ENCODE measurements at regions not wholly inside any gene's neighbourhood (a gene's known extent, or its start where the extent isn't known, plus 50 kb on each side); places are given as distances from the start of the nearest gene placed in this dataset.
"Not testable (repeated sequence)": the region's sequence is repeated elsewhere in the genome, so short reads cannot be mapped to it uniquely, and the experiment has no call there.

GRCh38 chr7:57201895-57202210 lies 69.6 kb upstream of the ZNF479 start:
- no peak for TF ChIP-seq EZH2phosphoT487 (IDR thresholded peaks at IDR 0.05; ENCODE audit: borderline replicate concordance)
- TF ChIP-seq, protein P1, sequence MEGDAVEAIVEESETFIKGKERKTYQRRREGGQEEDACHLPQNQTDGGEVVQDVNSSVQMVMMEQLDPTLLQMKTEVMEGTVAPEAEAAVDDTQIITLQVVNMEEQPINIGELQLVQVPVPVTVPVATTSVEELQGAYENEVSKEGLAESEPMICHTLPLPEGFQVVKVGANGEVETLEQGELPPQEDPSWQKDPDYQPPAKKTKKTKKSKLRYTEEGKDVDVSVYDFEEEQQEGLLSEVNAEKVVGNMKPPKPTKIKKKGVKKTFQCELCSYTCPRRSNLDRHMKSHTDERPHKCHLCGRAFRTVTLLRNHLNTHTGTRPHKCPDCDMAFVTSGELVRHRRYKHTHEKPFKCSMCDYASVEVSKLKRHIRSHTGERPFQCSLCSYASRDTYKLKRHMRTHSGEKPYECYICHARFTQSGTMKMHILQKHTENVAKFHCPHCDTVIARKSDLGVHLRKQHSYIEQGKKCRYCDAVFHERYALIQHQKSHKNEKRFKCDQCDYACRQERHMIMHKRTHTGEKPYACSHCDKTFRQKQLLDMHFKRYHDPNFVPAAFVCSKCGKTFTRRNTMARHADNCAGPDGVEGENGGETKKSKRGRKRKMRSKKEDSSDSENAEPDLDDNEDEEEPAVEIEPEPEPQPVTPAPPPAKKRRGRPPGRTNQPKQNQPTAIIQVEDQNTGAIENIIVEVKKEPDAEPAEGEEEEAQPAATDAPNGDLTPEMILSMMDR (conservative IDR thresholded peaks at IDR 0.05; ENCODE audit: low read length), result no peak
- Histone ChIP-seq H3K4me3 (ENCODE audit: low read length, poor library complexity, severe bottlenecking) (no peak overlapping the region), H3F3A (ENCODE audit: low read depth) (no peaks in the 10 kb centered on the region), H2AFZ (ENCODE audit: low read length) (no peak overlapping the region), H3K4me1 (ENCODE audit: insufficient read depth, low read length, poor library complexity, severe bottlenecking) (no peaks in the 10 kb centered on the region), H3K9me3 (ENCODE audit: insufficient read depth, low read depth, low read length) (no peaks in the 10 kb centered on the region; the same call in 1 of the 2 replicates), H3K79me2 (ENCODE audit: insufficient read depth, low read length) (no peaks in the 10 kb centered on the region), H3K9ac (ENCODE audit: low read depth, low read length, poor library complexity, severe bottlenecking) (no peak overlapping the region), H3K36me3 (ENCODE audit: insufficient read depth, low read length) (no peaks in the 10 kb centered on the region), H4K20me1 (ENCODE audit: insufficient read depth, low read length, poor library complexity, severe bottlenecking) (no peaks in the 10 kb centered on the region), H3K4me2 (ENCODE audit: low read depth, low read length, poor library complexity, severe bottlenecking) (no peak overlapping the region), H3K27me3 (ENCODE audit: insufficient read depth, low read length, poor library complexity, severe bottlenecking) (no peaks in the 10 kb centered on the region), H3K9me2 (replicated peaks; ENCODE audit: low read depth, low read length) (no peaks in the 10 kb centered on the region)

DNA sequence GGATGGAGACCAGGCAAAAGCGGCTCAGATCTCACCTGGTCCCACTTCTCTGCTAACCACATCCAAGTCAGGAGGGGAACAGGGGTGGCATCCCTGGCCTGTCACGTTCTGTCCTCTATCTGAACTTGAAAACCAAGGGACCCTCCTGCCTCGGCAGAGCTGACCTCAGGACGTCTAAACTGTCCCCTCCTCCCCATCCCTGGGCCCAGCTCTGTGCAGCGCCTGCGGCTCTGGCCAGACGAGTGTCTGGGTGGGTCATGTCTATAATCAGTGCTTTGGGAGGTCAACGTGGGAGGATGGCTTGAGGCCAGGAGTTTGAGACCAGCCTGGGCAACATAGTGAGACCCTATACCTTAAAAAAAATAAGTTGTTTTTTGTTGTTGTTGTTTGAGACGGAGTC lies 70.0 kb upstream of the ZNF479 start:
- Histone ChIP-seq H4K20me1 (ENCODE audit: insufficient read depth, low read length, poor library complexity, severe bottlenecking) (no peaks in the 10 kb centered on the region), H3K9ac (ENCODE audit: low read depth, low read length, poor library complexity, severe bottlenecking) (no peak overlapping the region)
- TF ChIP-seq EZH2phosphoT487 (IDR thresholded peaks at IDR 0.05; ENCODE audit: borderline replicate concordance), result no peak
- TF ChIP-seq, protein P1 (conservative IDR thresholded peaks at IDR 0.05; ENCODE audit: low read length), result no peak

DNA sequence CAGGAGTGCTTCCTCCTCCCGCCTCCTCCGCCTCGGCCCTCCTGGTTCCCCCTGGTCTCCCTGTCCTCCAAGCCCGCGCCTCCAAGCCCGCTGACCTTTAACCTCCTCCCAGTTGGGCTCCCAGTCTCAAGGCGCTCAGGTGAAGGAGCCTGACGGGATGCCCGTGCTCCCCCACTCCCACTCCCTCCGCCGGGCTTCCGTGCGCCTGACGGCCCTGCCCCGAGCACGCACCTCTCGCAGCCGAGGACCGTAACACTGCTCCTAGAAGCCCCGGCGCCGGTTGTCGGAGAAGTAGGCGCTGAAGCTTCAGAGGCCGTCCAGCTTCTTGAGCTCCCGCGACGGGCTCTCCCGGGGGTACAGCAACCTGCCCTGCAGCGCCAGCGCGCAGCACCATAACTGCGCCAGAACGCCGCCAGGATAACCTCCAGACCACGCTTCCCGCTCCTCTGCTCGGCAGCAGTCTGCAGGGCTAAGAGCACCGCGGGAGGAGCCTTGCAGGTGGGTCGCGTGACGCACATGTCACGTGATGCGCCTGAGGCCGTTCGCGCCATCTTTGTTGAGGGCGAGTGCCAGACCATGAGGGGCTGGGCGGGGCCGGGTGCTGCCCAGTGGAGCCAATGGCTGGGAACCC lies 71.0 kb upstream of the ZNF479 start:
- Histone ChIP-seq H4K20me1 (ENCODE audit: insufficient read depth, low read length, poor library complexity, severe bottlenecking) (no peaks in the 10 kb centered on the region), H3K4me2 (ENCODE audit: low read depth, low read length, poor library complexity, severe bottlenecking) (no peak overlapping the region), H3K4me3 (ENCODE audit: low read length, poor library complexity, severe bottlenecking) (no peak overlapping the region), H2AFZ (ENCODE audit: low read length) (no peak overlapping the region), H3K27me3 (ENCODE audit: insufficient read depth, low read length, poor library complexity, severe bottlenecking) (no peaks in the 10 kb centered on the region), H3K4me1 (ENCODE audit: insufficient read depth, low read length, poor library complexity, severe bottlenecking) (no peaks in the 10 kb centered on the region), H3K9me3 (ENCODE audit: insufficient read depth, low read depth, low read length) (no peaks in the 10 kb centered on the region; the same call in 1 of the 2 replicates), H3F3A (ENCODE audit: low read depth) (no peaks in the 10 kb centered on the region), H3K9ac (ENCODE audit: low read depth, low read length, poor library complexity, severe bottlenecking) (no peak overlapping the region), H3K9me2 (replicated peaks; ENCODE audit: low read depth, low read length) (no peaks in the 10 kb centered on the region), H3K79me2 (ENCODE audit: insufficient read depth, low read length) (no peaks in the 10 kb centered on the region), H3K36me3 (ENCODE audit: insufficient read depth, low read length) (no peaks in the 10 kb centered on the region)
- no peak for TF ChIP-seq EZH2phosphoT487 (IDR thresholded peaks at IDR 0.05; ENCODE audit: borderline replicate concordance)
- TF ChIP-seq, protein P1 (conservative IDR thresholded peaks at IDR 0.05; ENCODE audit: low read length), result no peak

More for the DNA sequence above, 70.0 kb upstream of the ZNF479 start:
- H3K36me3 ChIP-seq (ENCODE audit: insufficient read depth, low read length), result no peaks in the 10 kb centered on the region
- no peaks in the 10 kb centered on the region for H3K9me2 ChIP-seq (replicated peaks; ENCODE audit: low read depth, low read length)
- no peaks in the 10 kb centered on the region for H3F3A ChIP-seq (ENCODE audit: low read depth)
- no peaks in the 10 kb centered on the region; the same call in 1 of the 2 replicates for H3K9me3 ChIP-seq (ENCODE audit: insufficient read depth, low read depth, low read length)
- H3K79me2 ChIP-seq (ENCODE audit: insufficient read depth, low read length), result no peaks in the 10 kb centered on the region
- no peaks in the 10 kb centered on the region for H3K4me1 ChIP-seq (ENCODE audit: insufficient read depth, low read length, poor library complexity, severe bottlenecking)
- no peak overlapping the region for H3K4me3 ChIP-seq (ENCODE audit: low read length, poor library complexity, severe bottlenecking)
- H2AFZ ChIP-seq (ENCODE audit: low read length), result no peak overlapping the region
- H3K27me3 ChIP-seq (ENCODE audit: insufficient read depth, low read length, poor library complexity, severe bottlenecking), result no peaks in the 10 kb centered on the region
- no peak overlapping the region for H3K4me2 ChIP-seq (ENCODE audit: low read depth, low read length, poor library complexity, severe bottlenecking)

- not testable (repeated sequence) for H3K4me3 ChIP-seq (ENCODE audit: low read length, poor library complexity, severe bottlenecking); H3K4me1 ChIP-seq (ENCODE audit: insufficient read depth, low read length, poor library complexity, severe bottlenecking); H2AFZ ChIP-seq (ENCODE audit: low read length); H3F3A ChIP-seq (ENCODE audit: low read depth); H3K9me3 ChIP-seq (ENCODE audit: insufficient read depth, low read depth, low read length); H4K20me1 ChIP-seq (ENCODE audit: insufficient read depth, low read length, poor library complexity, severe bottlenecking); H3K36me3 ChIP-seq (ENCODE audit: insufficient read depth, low read length); H3K4me2 ChIP-seq (ENCODE audit: low read depth, low read length, poor library complexity, severe bottlenecking); H3K9ac ChIP-seq (ENCODE audit: low read depth, low read length, poor library complexity, severe bottlenecking); H3K27me3 ChIP-seq (ENCODE audit: insufficient read depth, low read length, poor library complexity, severe bottlenecking); H3K9me2 ChIP-seq (replicated peaks; ENCODE audit: low read depth, low read length); H3K79me2 ChIP-seq (ENCODE audit: insufficient read depth, low read length)
Observed at GRCh38 chr7:57203858-57204257, 71.6 kb upstream of the ZNF479 start.

Measured in Loucy (cell line).